ENCODE measurements at regions not wholly inside any gene's neighbourhood (a gene's known extent, or its start where the extent isn't known, plus 50 kb on each side); places are given as distances from the start of the nearest gene placed in this dataset.

DNA sequence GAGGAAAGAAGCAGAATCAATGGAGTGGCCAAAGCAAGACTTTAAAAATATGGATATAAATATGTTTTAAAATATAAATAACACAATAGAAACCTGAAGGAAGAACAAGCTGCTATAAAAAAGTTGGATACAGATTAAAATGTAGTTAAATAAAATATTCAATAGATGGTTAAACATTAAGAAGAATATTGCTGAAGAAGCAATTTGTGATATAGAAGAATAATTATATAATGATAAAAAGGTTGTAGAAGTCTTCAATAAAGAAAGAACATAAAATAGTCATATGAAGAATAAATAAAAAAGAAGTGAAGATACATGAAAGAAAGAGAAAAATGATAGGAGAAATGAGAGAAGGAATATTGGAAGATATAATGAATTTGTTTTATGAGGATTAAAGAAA, 392.0 kb downstream of the DSC3 start:
- Histone ChIP-seq H3K27me3 (ENCODE audit: control insufficient read depth in 1 of 2, insufficient read depth in 2 of 2, low read length in 2 of 2) (no peaks in the 10 kb centered on the region), H4K20me1 (ENCODE audit: insufficient read depth, low read length) (no peaks in the 10 kb centered on the region), H3K79me2 (ENCODE audit: insufficient read depth, low read length) (no peaks in the 10 kb centered on the region), H3K36me3 (replicated peaks in 1 of 2; ENCODE audit: control insufficient read depth in 1 of 2, insufficient read depth in 2 of 2, low read length in 2 of 2) (no peaks in the 10 kb centered on the region), H3K27ac (ENCODE audit: extremely low read length, insufficient read depth, low read length) (no peak overlapping the region), H2AFZ (ENCODE audit: low read length) (no peak overlapping the region), H3K9me3 (ENCODE audit: low read length) (no peaks in the 10 kb centered on the region), H3K9ac (ENCODE audit: insufficient read depth, low read depth, low read length) (no peak overlapping the region), H3K4me1 (ENCODE audit: insufficient read depth, low read length) (no peaks in the 10 kb centered on the region), H3K4me2 (ENCODE audit: low read depth, low read length) (no peak overlapping the region), H3K4me3 (replicated peaks in 1 of 3; ENCODE audit: insufficient read depth in 1 of 3, low read depth in 2 of 3, low read length in 3 of 3) (no peak overlapping the region)
- ChIA-PET POLR2A (no interaction called here), CTCF (ENCODE audit: low intra/inter-chr PET ratio, low total read pairs) (no interaction called here)
- ATAC-seq (no peak), DNase-seq (ENCODE audit: low spot score) (no peak), FAIRE-seq (no peak)
- no TSS peak for BruUV-seq (replicated peaks)
- TF ChIP-seq MAFK (conservative IDR thresholded peaks at IDR 0.05 in 1 of 2, IDR thresholded peaks at IDR 0.05 in 1 of 2; ENCODE audit: low read length in 2 of 2) = peak in 1 of 2 experiments; percentile 64; a peak in 3 of 4 replicates
- TF ChIP-seq AKNA (CRISPR knock-in tag; IDR thresholded peaks at IDR 0.05; ENCODE audit: borderline replicate concordance) = no peak
- no peak for TF ChIP-seq ZNF547 (CRISPR knock-in tag; IDR thresholded peaks at IDR 0.05)
- TF ChIP-seq MAFF (IDR thresholded peaks at IDR 0.05; ENCODE audit: low read depth, low read length) = peak; percentile 29; the same call in 1 of the 2 replicates
- no peak for TF ChIP-seq ZNF749 (CRISPR knock-in tag; IDR thresholded peaks at IDR 0.05; ENCODE audit: borderline replicate concordance)
- no peak for TF ChIP-seq ZNF607 (CRISPR knock-in tag; IDR thresholded peaks at IDR 0.05; ENCODE audit: borderline replicate concordance)
- intact Hi-C loops (cut with micrococcal nuclease; ENCODE audit: unreplicated experiment) (no loop called here), in situ Hi-C loops (cut with HindIII; ENCODE audit: extremely low pct_ligation_motif_present, low pct_unique_long_range_greater_than_20kb) (no loop called here)
